HEK293T (cell line): ENCODE measurements at regions not wholly inside any gene's neighbourhood (a gene's known extent, or its start where the extent isn't known, plus 50 kb on each side); places are given as distances from the start of the nearest gene placed in this dataset.

Experiments used
- CTBP1 ChIP-seq: fragments of 450-650 bp; IDR thresholded peaks from 2 replicates; pipeline ENCODE4 v1.6.1; 2016; ENCODE audit warnings: borderline replicate concordance
- FOXK2 ChIP-seq: fragments of 450-650 bp; IDR thresholded peaks from 2 replicates; pipeline ENCODE4 v1.6.1; 2016; ENCODE audit warnings: mild to moderate bottlenecking

DNA sequence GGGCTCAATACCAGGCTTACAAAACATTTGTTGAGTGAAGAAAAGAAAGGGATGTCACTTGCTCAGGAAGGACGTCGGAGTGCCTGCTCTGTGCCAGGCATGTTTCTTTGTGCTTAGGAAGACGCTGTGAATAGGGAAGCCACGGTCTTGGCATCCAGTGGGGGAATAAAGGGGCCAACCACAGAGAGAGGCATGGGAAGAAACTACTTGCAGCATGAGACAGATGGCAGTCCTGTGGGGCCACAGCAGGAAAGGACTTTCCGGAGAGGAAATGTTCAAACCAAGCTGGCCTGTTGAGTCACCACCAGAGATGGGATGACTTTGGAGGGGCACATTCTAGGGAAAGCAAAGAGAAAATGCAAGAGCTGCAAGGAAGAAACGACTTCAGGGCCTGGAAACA, 173.2 kb downstream of the CDH26 start:
- no peak for TF ChIP-seq CTBP1
- TF ChIP-seq FOXK2, result no peak
